Neuronal stem cell (in vitro differentiated cells): ENCODE measurements at regions not wholly inside any gene's neighbourhood (a gene's known extent, or its start where the extent isn't known, plus 50 kb on each side); places are given as distances from the start of the nearest gene placed in this dataset.

Source experiments
- DNase-seq: peaks from one replicate; pipeline ENCODE4 v3.0.0-alpha.2; 2013; ENCODE audit warnings: low spot score
- H2AFZ ChIP-seq: one replicate; pipeline ENCODE4 v1.6.1; 2013; ENCODE audit warnings: mild to moderate bottlenecking, low read length, inconsistent platforms
- H2AK5ac ChIP-seq: 2 replicates; pipeline ENCODE4 v1.6.1; 2013; ENCODE audit warnings: low read depth, mild to moderate bottlenecking, inconsistent platforms, low read length, moderate library complexity, mixed read lengths
- H2BK120ac ChIP-seq: 2 replicates; pipeline ENCODE4 v1.6.1; 2013; ENCODE audit warnings: low read depth, mild to moderate bottlenecking, inconsistent platforms, low read length, moderate library complexity, mixed read lengths
- H2BK12ac ChIP-seq: one replicate; pipeline ENCODE4 v1.6.1; 2013; ENCODE audit warnings: low read length, inconsistent platforms
- H2BK15ac ChIP-seq: 2 replicates; pipeline ENCODE4 v1.6.1; 2013; ENCODE audit warnings: mild to moderate bottlenecking, low read length, inconsistent platforms, mixed read lengths
- H2BK5ac ChIP-seq: one replicate; pipeline ENCODE4 v1.6.1; 2013; ENCODE audit warnings: inconsistent platforms, mild to moderate bottlenecking, low read length, moderate library complexity
- H3K14ac ChIP-seq: one replicate; pipeline ENCODE4 v1.6.1; 2013; ENCODE audit warnings: low read length, inconsistent platforms
- H3K18ac ChIP-seq: 2 replicates; pipeline ENCODE4 v1.6.1; 2013; ENCODE audit warnings: low read length, inconsistent platforms
- H3K23ac ChIP-seq: 2 replicates; pipeline ENCODE4 v1.6.1; 2013; ENCODE audit warnings: low read depth, mild to moderate bottlenecking, mixed read lengths, low read length, inconsistent platforms; ENCODE audit not compliant: poor library complexity
- H3K27ac ChIP-seq: replicated peaks from 3 replicates; pipeline ENCODE4 v1.5.1; 2013; ENCODE audit warnings: low read length, inconsistent platforms
- H3K27me3 ChIP-seq, 3 experiments: 2 replicates each; pipeline ENCODE4 v1.6.1; 2013; ENCODE audit warnings: low read length in 3 of 3, mild to moderate bottlenecking in 2 of 3, inconsistent platforms in 1 of 3, low read depth in 1 of 3, mixed read lengths in 1 of 3, moderate library complexity in 1 of 3; ENCODE audit not compliant: control insufficient read depth in 3 of 3, insufficient read depth in 3 of 3
- H3K36me3 ChIP-seq, 2 donors: replicated peaks in 1 of 2; 2 replicates each; pipeline ENCODE4 v1.6.1; 2013; ENCODE audit warnings: low read length in 2 of 2; ENCODE audit not compliant: control insufficient read depth in 2 of 2, insufficient read depth in 2 of 2
- H3K4ac ChIP-seq: 2 replicates; pipeline ENCODE4 v1.6.1; 2013; ENCODE audit warnings: inconsistent platforms, mild to moderate bottlenecking, low read length, moderate library complexity
- H3K4me1 ChIP-seq, 2 donors: 1 replicate in 1 of 2; 2 replicates in 1 of 2; pipeline ENCODE4 v1.6.1; 2013; ENCODE audit warnings: low read length in 2 of 2, low read depth in 1 of 2; ENCODE audit not compliant: control insufficient read depth in 2 of 2, insufficient read depth in 1 of 2
- H3K4me2 ChIP-seq: one replicate; pipeline ENCODE4 v1.6.1; 2013; ENCODE audit warnings: mild to moderate bottlenecking, low read length, inconsistent platforms; ENCODE audit not compliant: insufficient read depth, poor library complexity, severe bottlenecking
- H3K4me3 ChIP-seq, 2 donors: 2 replicates each; pipeline ENCODE4 v1.5.1; 2013; ENCODE audit warnings: low read length in 2 of 2, mild to moderate bottlenecking in 2 of 2, inconsistent platforms in 1 of 2, moderate library complexity in 1 of 2
- H3K79me1 ChIP-seq: one replicate; pipeline ENCODE4 v1.6.1; 2013; ENCODE audit warnings: low read depth, mild to moderate bottlenecking, inconsistent platforms, low read length, moderate library complexity
- H3K9ac ChIP-seq: one replicate; pipeline ENCODE4 v1.6.1; 2013; ENCODE audit warnings: mild to moderate bottlenecking, low read depth, low read length, inconsistent platforms; ENCODE audit not compliant: poor library complexity
- H3K9me3 ChIP-seq, 2 donors: replicated peaks in 1 of 2; 2 replicates each; pipeline versions ENCODE3 to v1.6.1; 2013; ENCODE audit warnings: low read length in 2 of 2, mild to moderate bottlenecking in 2 of 2, inconsistent platforms in 1 of 2, low read depth in 1 of 2, mixed read lengths in 1 of 2, moderate library complexity in 1 of 2; ENCODE audit not compliant: control insufficient read depth in 2 of 2, insufficient read depth in 1 of 2
- H4K8ac ChIP-seq: one replicate; pipeline ENCODE4 v1.6.1; 2013; ENCODE audit warnings: low read depth, mild to moderate bottlenecking, inconsistent platforms, low read length, moderate library complexity
- H4K91ac ChIP-seq: one replicate; pipeline ENCODE4 v1.6.1; 2013; ENCODE audit warnings: low read length, low read depth, mild to moderate bottlenecking, inconsistent platforms; ENCODE audit not compliant: poor library complexity
- WGBS, 2 donors: extraction: QIAGEN DNeasy Blood & Tissue Kit; methylation state at CpG; one replicate each; pipeline ENCODE4 v1.1.7; 2013; ENCODE audit warnings: missing lambda C conversion rate in 2 of 2, mixed read lengths in 1 of 2; ENCODE audit not compliant: insufficient read length in 2 of 2, insufficient replicate concordance in 1 of 2; ENCODE audit errors: extremely low coverage in 2 of 2; 5-methylcytosine and 5-hydroxymethylcytosine counted together

GRCh38 chr18:73660931-73661856 lies 486.4 kb downstream of the FBXO15 start:
- Histone ChIP-seq H3K4me3 (no peak overlapping the region), H3K4ac (no peak overlapping the region), H2BK12ac (no peak overlapping the region), H3K9ac (no peak overlapping the region), H3K9me3 (no peaks in the 10 kb centered on the region), H3K36me3 (no peaks in the 10 kb centered on the region), H4K8ac (no peak overlapping the region), H3K23ac (no peak overlapping the region), H2AK5ac (no peak overlapping the region), H2BK5ac (no peak overlapping the region), H3K18ac (no peak overlapping the region), H3K27me3 (no peaks in the 10 kb centered on the region), H2BK120ac (no peak overlapping the region), H3K4me2 (no peak overlapping the region), H3K79me1 (no peaks in the 10 kb centered on the region), H3K27ac (no peak overlapping the region), H4K91ac (no peak overlapping the region), H3K14ac (no peak overlapping the region), H2AFZ (no peak overlapping the region), H2BK15ac (no peak overlapping the region), H3K4me1 (no peaks in the 10 kb centered on the region)
- no peak for DNase-seq
- no CpG with 5 or more reads among the region's 5 CpGs for WGBS, 2 donors

GRCh38 chr18:73656691-73657090 lies 490.9 kb downstream of the FBXO15 start:
- no peak overlapping the region for H2BK120ac ChIP-seq
- no peaks in the 10 kb centered on the region for H3K4me1 ChIP-seq
- no peak overlapping the region for H3K4me3 ChIP-seq
- H3K36me3 ChIP-seq, result no peaks in the 10 kb centered on the region
- no peaks in the 10 kb centered on the region for H3K9me3 ChIP-seq
- no peak for DNase-seq
- H2AFZ ChIP-seq, result no peak overlapping the region
- H3K23ac ChIP-seq, result no peak overlapping the region
- no peak overlapping the region for H3K9ac ChIP-seq
- no peak overlapping the region for H2BK12ac ChIP-seq
- no peak overlapping the region for H2AK5ac ChIP-seq
- no peak overlapping the region for H3K4me2 ChIP-seq
- H3K27me3 ChIP-seq, result peaks cover 0 to 3% (median 0%) of the 10 kb centered on the region in 3 experiments
- no peak overlapping the region for H2BK5ac ChIP-seq
- H3K18ac ChIP-seq, result no peak overlapping the region
- H4K91ac ChIP-seq, result no peak overlapping the region
- no peak overlapping the region for H4K8ac ChIP-seq
- no peak overlapping the region for H2BK15ac ChIP-seq
- H3K27ac ChIP-seq, result no peak overlapping the region
- H3K79me1 ChIP-seq, result no peaks in the 10 kb centered on the region
- no peak overlapping the region for H3K14ac ChIP-seq
- no peak overlapping the region for H3K4ac ChIP-seq

- no peak overlapping the region for H3K9ac ChIP-seq
- no peak overlapping the region for H3K27ac ChIP-seq
Measured at GRCh38 chr18:73653827-73654226, 493.8 kb downstream of the FBXO15 start.

DNA sequence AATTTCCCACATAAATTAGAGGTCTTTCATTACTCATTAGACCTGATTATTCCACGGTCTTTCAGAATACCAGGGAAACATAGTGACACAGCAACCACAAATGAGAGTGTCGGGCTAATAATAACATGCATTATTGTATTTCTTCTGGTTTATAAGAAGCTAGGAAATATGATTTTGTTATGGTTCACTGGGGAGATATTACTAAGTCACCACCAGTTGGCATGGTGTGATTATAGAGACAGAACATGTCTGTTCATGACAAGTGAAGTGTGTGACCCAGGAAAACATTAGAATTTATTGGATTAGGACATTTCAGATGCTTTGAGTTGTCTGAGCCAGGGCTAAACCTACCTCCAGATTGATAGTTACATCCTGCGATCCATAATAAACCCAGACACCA lies 494.4 kb downstream of the FBXO15 start:
- Histone ChIP-seq H3K23ac (no peak overlapping the region), H2BK120ac (no peak overlapping the region), H2BK5ac (no peak overlapping the region), H3K4me3 (no peak overlapping the region), H4K91ac (no peak overlapping the region), H3K27ac (no peak overlapping the region), H2BK12ac (no peak overlapping the region), H3K18ac (no peak overlapping the region), H3K14ac (no peak overlapping the region), H4K8ac (no peak overlapping the region), H3K27me3 (peaks cover 0 to 3% (median 0%) of the 10 kb centered on the region in 3 experiments), H2AK5ac (no peak overlapping the region), H3K4me2 (no peak overlapping the region), H3K4me1 (no peaks in the 10 kb centered on the region), H2BK15ac (no peak overlapping the region), H3K36me3 (no peaks in the 10 kb centered on the region), H3K79me1 (no peaks in the 10 kb centered on the region), H2AFZ (no peak overlapping the region), H3K9me3 (no peaks in the 10 kb centered on the region), H3K9ac (no peak overlapping the region), H3K4ac (no peak overlapping the region)
- DNase-seq, result no peak
- no CpG with 5 or more reads among the region's 3 CpGs for WGBS, 2 donors

More at GRCh38 chr18:73653827-73654226, 493.8 kb downstream of the FBXO15 start:
- H2BK5ac ChIP-seq, result no peak overlapping the region
- H2AFZ ChIP-seq, result no peak overlapping the region
- no peaks in the 10 kb centered on the region for H3K36me3 ChIP-seq
- H2BK15ac ChIP-seq, result no peak overlapping the region
- no peak overlapping the region for H3K4ac ChIP-seq
- no peak overlapping the region for H2BK120ac ChIP-seq
- no peak overlapping the region for H4K91ac ChIP-seq
- no CpG with 5 or more reads among the region's 4 CpGs for WGBS, 2 donors
- no peaks in the 10 kb centered on the region for H3K9me3 ChIP-seq
- no peak overlapping the region for H3K18ac ChIP-seq
- no peak overlapping the region for H3K23ac ChIP-seq
- no peaks in the 10 kb centered on the region for H3K79me1 ChIP-seq
- H3K27me3 ChIP-seq, result peaks cover 0 to 3% (median 0%) of the 10 kb centered on the region in 3 experiments
- H2AK5ac ChIP-seq, result no peak overlapping the region
- H3K14ac ChIP-seq, result no peak overlapping the region
- no peak overlapping the region for H2BK12ac ChIP-seq
- DNase-seq, result no peak
- no peaks in the 10 kb centered on the region for H3K4me1 ChIP-seq
- H4K8ac ChIP-seq, result no peak overlapping the region
- H3K4me3 ChIP-seq, result no peak overlapping the region
- no peak overlapping the region for H3K4me2 ChIP-seq
